Panc1 (cell line): ENCODE measurements at regions not wholly inside any gene's neighbourhood (a gene's known extent, or its start where the extent isn't known, plus 50 kb on each side); places are given as distances from the start of the nearest gene placed in this dataset.
"Not testable (repeated sequence)": the region's sequence is repeated elsewhere in the genome, so short reads cannot be mapped to it uniquely, and the experiment has no call there.

ENCODE experiments used
- ATAC-seq: fragments of 200-7000 bp; cut with Tn5 transposase; 2 replicates; pipeline ENCODE4 v1.9.1; 2020; ENCODE audit warnings: mild to moderate bottlenecking, moderate library complexity
- BruUV-seq: library from RNA; stranded (reverse); fragments of 400-500 nt; replicated peaks from 2 replicates; lab custom pipeline; 2021; lab: Mats Ljungman, UMichigan
- CTCF ChIA-PET: fragments of 300-600 bp; sonication (Branson Sonifier 250); formaldehyde crosslinking; loops from one replicate; lab custom pipeline; 2022; ENCODE audit warnings: antibody characterized with exemption; lab: Charles Lee
- POLR2A ChIA-PET: fragments of 300-600 bp; sonication (Branson Sonifier 250); formaldehyde crosslinking; loops from one replicate; lab custom pipeline; 2022; ENCODE audit warnings: antibody characterized with exemption; lab: Charles Lee
- DNase-seq: peaks from one replicate; pipeline ENCODE4 v3.0.0-alpha.2; 2010; ENCODE audit warnings: low read depth, low spot score
- H3K27ac ChIP-seq: 2 replicates; pipeline ENCODE4 v1.5.1; 2011; ENCODE audit warnings: mild to moderate bottlenecking, low read length, inconsistent platforms
- H3K27me3 ChIP-seq: fragments of 200-500 bp; sonication (Bioruptor generic); 2 replicates; pipeline ENCODE4 v1.6.0; 2014; ENCODE audit warnings: low read length, inconsistent platforms; ENCODE audit not compliant: control insufficient read depth, insufficient read depth
- H3K36me3 ChIP-seq: fragments of 200-500 bp; sonication (Bioruptor generic); 2 replicates; pipeline ENCODE4 v1.5.1; 2014; ENCODE audit warnings: inconsistent platforms, mild to moderate bottlenecking, low read length, moderate library complexity; ENCODE audit not compliant: control insufficient read depth, insufficient read depth
- H3K4me1 ChIP-seq: 2 replicates; pipeline ENCODE4 v1.5.1; 2011; ENCODE audit warnings: inconsistent platforms, mild to moderate bottlenecking, low read length, moderate library complexity; ENCODE audit not compliant: control insufficient read depth, insufficient read depth
- H3K4me3 ChIP-seq, 2 experiments: 2 replicates each; pipeline ENCODE4 v1.5.1; 2011 to 2012; ENCODE audit warnings: low read depth in 2 of 2, low read length in 2 of 2, mild to moderate bottlenecking in 2 of 2, inconsistent platforms in 1 of 2, moderate library complexity in 1 of 2
- H3K9me3 ChIP-seq: fragments of 200-500 bp; sonication (Bioruptor generic); 2 replicates; pipeline ENCODE4 v1.5.1; 2014; ENCODE audit warnings: low read depth, mild to moderate bottlenecking, inconsistent platforms, low read length, moderate library complexity; ENCODE audit not compliant: control insufficient read depth, insufficient read depth
- in situ Hi-C: cut with HindIII; loops from 2 replicates; pipeline ENCODE4 v1.10.0; 2016; ENCODE audit warnings: low sequenced_read_pairs, low pct_unique_long_range_greater_than_20kb
- intact Hi-C: fragments of 100-400 bp; cut with micrococcal nuclease; formaldehyde crosslinking; loops from one replicate; pipeline ENCODE4 v1.10.0; 2022; ENCODE audit not compliant: unreplicated experiment

DNA sequence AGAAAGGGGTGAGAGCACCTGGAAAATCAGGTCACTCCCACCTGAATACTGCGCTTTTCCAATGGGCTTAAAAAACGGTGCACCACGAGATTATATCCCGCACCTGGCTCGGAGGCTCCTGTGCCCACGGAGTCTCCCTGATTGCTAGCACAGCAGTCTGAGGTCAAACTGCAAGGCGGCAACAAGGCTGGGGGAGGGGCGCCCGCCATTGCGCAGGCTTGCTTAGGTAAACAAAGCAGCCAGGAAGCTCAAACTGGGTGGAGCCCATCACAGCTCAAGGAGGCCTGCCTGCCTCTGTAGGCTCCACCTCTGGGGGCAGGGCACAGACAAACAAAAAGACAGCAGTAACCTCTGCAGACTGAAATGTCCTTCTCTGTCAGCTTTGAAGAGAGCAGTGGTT, 160.6 kb downstream of the EMB start:
- in situ Hi-C loops, CTCF ChIA-PET, H3K4me1 ChIP-seq, H3K9me3 ChIP-seq, DNase-seq, ATAC-seq, POLR2A ChIA-PET, H3K36me3 ChIP-seq, H3K27me3 ChIP-seq, H3K27ac ChIP-seq, H3K4me3 ChIP-seq, BruUV-seq: not testable (repeated sequence)
- intact Hi-C loops, result loop anchor here (1.0 kb wide), 1 partner anchor 40 kb away; no protein-coding TSS in a partner anchor
